ENCODE measurements at regions not wholly inside any gene's neighbourhood (a gene's known extent, or its start where the extent isn't known, plus 50 kb on each side); places are given as distances from the start of the nearest gene placed in this dataset.

GRCh38 chrX:805103-805670 is 174.6 kb downstream of the SHOX start:
- DNase-seq (ENCODE audit: low spot score) = no peak
- no peak for ATAC-seq (ENCODE audit: low FRiP score)
- TF ChIP-seq, protein P1, sequence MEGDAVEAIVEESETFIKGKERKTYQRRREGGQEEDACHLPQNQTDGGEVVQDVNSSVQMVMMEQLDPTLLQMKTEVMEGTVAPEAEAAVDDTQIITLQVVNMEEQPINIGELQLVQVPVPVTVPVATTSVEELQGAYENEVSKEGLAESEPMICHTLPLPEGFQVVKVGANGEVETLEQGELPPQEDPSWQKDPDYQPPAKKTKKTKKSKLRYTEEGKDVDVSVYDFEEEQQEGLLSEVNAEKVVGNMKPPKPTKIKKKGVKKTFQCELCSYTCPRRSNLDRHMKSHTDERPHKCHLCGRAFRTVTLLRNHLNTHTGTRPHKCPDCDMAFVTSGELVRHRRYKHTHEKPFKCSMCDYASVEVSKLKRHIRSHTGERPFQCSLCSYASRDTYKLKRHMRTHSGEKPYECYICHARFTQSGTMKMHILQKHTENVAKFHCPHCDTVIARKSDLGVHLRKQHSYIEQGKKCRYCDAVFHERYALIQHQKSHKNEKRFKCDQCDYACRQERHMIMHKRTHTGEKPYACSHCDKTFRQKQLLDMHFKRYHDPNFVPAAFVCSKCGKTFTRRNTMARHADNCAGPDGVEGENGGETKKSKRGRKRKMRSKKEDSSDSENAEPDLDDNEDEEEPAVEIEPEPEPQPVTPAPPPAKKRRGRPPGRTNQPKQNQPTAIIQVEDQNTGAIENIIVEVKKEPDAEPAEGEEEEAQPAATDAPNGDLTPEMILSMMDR (IDR thresholded peaks at IDR 0.05) = no peak

DNA sequence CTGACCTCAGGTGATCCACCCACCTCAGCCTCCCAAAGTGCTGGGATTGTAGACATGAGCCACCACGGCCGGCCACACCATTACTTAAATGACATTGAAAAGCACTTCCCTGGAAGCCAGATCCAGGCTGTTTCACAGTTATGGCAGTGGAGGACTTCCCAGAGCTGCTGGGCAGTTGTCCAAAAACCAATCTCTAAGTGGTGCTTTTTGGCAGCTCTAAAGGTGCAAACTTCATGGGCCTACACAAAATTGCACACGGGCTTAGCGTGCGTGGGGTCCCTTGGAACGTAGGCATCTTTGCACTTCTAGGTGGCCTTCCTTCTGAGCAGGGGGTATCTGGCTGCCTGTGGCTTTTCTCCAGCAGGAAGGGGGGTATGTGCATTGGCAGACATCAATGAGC is 172.3 kb downstream of the SHOX start:
- no peak for ATAC-seq (ENCODE audit: low FRiP score)
- no peak for DNase-seq (ENCODE audit: low spot score)
- TF ChIP-seq, protein P1 (IDR thresholded peaks at IDR 0.05) = no peak

GRCh38 chrX:799808-800207 is 169.2 kb downstream of the SHOX start:
- ATAC-seq (ENCODE audit: low FRiP score) (no peak), DNase-seq (ENCODE audit: low spot score) (no peak)
- TF ChIP-seq, protein P1 (IDR thresholded peaks at IDR 0.05) = no peak

- no peak for ATAC-seq (ENCODE audit: low FRiP score)
Measured at GRCh38 chrX:794311-794710, 163.7 kb downstream of the SHOX start.

DNA sequence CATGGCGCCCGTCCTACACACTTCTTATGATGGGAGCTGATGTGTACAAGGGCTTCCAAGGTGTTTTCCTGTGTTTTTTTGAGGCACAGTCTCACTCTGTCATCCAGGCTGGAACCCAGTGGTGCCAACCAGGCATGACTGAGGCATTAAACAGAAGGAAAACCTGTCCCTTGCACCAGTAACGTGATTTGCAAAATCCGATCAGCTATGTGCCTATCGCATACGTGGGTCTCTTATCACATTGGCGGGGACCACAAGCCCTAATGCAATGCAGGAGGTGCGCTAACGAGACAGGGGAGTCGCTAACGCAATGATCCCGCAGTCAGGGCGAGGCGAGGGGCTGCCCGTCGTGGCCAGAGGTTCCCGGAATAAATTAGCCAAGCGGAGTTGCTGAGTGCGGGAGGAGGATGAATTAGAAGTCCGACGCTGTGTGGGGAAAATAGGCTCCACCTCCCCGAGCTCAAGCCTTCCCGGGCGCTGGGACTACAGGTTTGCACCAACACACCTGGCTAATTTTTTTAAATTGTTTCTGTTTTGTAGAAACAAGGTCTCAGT is 162.7 kb downstream of the SHOX start:
- TF ChIP-seq, protein P1 (IDR thresholded peaks at IDR 0.05) = no peak
- no peak for ATAC-seq (ENCODE audit: low FRiP score)

More at GRCh38 chrX:794311-794710, 163.7 kb downstream of the SHOX start:
- no peak for DNase-seq (ENCODE audit: low spot score)
- TF ChIP-seq, protein P1 (IDR thresholded peaks at IDR 0.05) = no peak

DNA sequence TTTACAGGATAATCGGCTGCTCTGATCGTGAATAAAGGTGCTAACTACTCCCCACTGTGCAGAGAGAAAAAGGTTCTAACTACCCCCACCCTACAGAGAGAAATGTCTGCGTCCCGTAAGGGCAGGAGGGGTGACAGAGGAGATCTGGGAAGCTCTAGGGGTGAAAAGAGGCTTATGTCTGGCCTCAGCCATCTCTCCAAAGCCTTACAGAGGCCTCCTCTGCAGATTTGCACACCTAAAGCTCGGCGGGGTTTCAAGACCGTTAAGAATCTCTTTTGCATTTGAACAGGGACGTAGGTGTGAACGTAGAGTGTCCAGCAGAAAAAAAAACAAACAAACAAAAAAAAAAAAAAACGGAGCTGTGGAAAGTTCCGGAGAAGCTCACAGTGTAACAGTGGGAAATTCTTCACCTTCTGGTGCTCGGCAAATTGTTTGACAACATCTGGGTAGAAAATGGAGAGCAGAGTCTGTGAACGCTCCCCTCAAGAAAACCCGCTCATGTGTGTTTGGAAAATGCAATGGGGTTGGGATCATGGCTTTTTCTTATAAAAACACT is 161.0 kb downstream of the SHOX start:
- DNase-seq (ENCODE audit: low spot score) = no peak
- TF ChIP-seq, protein P1 (IDR thresholded peaks at IDR 0.05) = no peak
- ATAC-seq (ENCODE audit: low FRiP score) = no peak

More for the DNA sequence above, 162.7 kb downstream of the SHOX start:
- DNase-seq (ENCODE audit: low spot score) = no peak

Data from omental fat pad (tissue), 3 donors.